Endothelial cell of hepatic sinusoid (primary cell): ENCODE measurements at regions not wholly inside any gene's neighbourhood (a gene's known extent, or its start where the extent isn't known, plus 50 kb on each side); places are given as distances from the start of the nearest gene placed in this dataset.
"Not testable (repeated sequence)": the region's sequence is repeated elsewhere in the genome, so short reads cannot be mapped to it uniquely, and the experiment has no call there.

Experiments used
- in situ Hi-C: cut with HindIII; loops from 2 replicates; pipeline ENCODE4 v1.10.0; 2017; ENCODE audit warnings: low sequenced_read_pairs

DNA sequence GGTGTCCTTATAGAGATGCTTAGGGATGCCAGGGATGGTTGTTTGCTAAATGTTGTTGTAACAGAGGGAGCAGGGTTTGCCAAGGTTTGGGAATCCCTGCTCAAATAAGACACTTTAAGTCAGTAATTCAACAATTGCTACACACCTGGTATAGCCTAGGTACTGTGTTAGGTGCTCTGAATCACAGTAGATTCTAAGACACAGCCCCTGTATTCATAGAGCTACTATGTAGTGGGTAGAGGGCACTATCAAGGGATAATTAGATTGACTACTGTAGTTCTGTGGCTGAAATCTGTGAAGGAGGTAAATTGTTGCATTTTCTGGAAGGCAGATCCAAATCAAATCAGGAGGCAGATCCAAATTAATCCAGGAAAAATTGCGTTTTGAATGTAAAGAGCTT, 149.2 kb downstream of the C12orf75 start:
- in situ Hi-C loops: loop anchor here (5.0 kb wide), 1 partner anchor 47 kb away; no protein-coding TSS in a partner anchor

DNA sequence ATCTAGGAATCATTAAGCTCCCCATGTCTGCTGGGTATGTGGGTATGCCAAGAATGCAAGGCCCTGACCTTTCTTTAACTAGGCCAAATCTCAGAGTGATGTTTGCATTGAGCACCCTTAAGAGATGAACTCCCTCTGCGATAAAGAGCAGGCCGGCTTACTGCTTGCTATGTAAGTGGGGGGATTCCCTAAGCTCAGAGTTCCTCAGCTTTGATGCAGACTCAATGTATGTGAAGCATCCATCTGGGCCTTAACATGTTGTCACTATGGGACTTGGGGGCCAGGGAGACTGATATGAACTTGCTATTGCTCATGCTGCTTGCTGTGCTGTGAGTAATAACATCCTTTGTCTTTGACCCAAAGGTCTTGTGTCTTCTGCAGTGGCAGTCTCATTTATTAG, 149.7 kb downstream of the C12orf75 start:
- in situ Hi-C loops: loop anchor here (5.0 kb wide), 1 partner anchor 48 kb away; no protein-coding TSS in a partner anchor

DNA sequence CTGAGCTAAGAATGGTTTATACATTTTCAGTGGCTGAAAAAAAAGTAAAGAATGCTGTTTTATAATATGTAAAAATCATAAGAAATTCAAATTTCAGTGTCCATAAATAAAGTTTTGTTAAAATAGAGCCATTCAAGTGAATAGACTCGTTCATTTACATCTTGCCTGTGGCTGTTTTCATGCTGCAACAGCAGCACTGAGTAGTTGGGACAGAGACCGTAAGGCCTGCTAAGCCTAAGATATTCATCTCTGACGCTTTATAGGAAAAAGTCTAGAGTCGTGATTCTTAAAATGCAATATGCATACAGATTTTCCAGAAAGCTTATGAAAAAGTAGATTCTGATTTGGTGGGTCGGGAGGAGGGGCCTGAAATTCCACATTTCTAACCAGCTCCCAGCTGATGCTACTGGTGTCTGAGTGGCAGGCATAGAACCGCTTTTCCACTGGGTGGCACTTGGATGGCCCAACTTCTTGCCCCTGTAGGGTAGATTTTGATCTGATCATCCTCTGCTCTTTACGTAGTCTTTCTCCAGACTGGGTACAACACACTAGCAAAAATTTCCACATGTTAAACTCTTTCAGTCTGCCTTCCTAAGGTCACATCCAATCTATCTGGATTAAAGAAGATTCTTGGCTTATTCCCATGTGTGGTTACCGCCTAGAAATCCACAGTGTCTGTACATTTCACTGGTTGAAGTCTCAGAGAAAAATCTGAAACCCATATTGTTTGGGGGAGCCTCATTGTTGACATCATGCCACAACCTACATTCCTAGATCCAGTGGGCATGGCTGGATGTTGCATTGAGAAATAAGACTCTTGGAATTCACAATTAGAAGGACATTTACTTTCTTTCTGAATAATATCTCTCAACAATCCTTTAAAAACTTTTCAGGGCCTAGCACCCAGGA, 151.2 kb downstream of the C12orf75 start:
- in situ Hi-C loops: loop anchor here (5.0 kb wide), 1 partner anchor 49 kb away; no protein-coding TSS in a partner anchor

DNA sequence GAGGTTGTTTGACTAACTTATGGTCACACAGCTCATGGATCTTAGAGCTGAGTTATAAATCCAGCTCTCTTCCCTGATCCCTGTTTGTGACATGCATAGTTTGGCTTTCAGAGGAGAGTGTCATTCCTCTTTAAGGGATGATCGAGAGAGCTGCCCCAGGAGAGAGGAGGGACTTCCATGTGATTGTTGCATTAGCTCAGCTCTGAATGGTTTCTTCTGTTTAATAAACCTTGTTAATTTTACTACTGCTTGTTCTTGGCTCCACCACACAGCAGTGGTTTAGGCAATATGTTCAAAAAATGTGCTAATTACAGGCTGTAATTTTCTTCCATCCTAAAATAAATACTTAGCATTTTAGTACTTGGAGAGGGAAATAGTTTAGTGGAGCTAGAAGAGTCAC, 152.5 kb downstream of the C12orf75 start:
- in situ Hi-C loops: loop anchor here (5.0 kb wide), 1 partner anchor 51 kb away; no protein-coding TSS in a partner anchor

DNA sequence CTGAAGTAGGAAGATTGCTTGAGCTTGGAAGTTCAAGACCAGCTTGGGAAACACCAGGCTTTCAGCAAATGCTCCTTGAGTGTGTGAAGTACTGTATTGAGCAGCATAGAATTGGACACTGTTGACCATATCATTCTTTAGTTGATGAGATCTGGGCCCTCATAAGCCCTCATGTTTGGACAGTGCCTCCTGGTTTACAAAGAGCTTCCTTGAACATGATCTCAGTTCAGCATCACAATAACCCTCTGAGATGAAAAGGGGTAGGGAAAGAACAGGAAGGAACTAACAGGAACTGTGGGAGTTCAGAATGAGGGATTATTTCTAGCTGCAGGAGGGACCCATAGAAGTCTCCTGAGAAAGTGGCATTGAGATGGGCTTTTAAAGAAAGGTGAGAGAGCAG, 153.2 kb downstream of the C12orf75 start:
- in situ Hi-C loops: loop anchor here (5.0 kb wide), 1 partner anchor 51 kb away; no protein-coding TSS in a partner anchor

DNA sequence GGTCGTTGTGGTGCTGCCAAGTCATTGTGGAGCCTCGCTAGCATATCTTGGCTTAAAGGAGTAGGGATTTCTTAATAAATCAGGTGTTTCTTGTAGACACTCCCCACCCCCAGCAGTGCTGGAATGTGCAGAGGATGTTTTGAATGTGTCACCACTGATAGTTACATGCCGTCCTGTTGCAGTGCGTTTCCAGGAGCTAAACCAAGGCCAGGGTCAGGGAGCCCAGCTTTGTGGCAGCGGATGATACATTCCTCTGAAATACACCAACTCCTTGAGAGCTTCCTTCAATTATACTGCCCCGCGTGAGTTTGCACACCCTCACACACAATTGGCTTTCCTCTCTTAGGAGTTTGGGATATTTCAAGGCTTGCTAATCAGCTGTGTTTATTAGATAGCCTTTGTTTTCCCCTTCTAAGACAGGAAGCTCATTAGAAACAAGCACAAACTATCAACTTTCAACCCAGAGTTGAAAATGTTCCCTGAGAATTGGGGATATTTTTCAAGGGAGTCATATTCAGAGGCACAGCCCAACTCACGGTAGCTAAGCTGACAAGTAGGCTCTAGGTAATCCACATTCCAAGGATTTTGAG, 154.9 kb downstream of the C12orf75 start:
- in situ Hi-C loops: no loop called here

DNA sequence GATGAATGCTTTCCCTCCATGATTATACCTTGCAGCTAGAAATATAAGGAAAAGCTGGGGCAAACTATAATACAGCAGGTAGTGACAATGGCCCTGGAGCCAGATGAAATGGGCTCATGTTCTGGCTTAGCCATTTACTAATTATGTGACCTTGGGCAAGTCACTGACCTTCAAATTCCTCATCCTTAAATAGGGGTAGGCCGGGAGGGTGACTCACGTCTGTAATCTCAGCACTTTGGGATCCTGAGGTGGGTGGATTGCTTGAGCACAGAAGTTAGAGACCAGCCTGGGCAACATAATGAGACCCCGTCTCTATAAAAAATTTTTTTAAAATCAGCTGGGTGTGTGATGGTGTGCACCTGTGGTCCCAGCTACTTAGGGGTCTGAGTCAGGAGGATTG, 155.4 kb downstream of the C12orf75 start:
- in situ Hi-C loops: no loop called here

DNA sequence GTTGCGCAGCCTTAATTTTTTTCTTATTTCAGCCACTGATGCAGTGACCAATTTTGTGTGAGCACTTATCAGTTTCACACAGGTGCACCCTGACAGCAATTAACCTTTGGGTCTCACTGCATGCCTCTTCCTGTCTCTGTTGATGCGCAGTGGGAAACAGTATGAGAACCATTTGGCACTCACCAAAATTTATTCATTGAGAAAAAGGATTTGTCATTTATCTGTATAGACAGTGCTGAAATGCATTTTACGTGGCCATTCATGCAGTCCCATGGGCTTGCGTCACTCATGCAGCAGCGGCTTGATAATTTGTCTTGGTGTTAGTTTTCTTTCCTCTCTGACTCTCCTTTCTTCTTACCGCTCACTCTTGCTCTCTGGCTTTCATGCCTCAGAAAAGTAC, 157.5 kb downstream of the C12orf75 start:
- in situ Hi-C loops: no loop called here

DNA sequence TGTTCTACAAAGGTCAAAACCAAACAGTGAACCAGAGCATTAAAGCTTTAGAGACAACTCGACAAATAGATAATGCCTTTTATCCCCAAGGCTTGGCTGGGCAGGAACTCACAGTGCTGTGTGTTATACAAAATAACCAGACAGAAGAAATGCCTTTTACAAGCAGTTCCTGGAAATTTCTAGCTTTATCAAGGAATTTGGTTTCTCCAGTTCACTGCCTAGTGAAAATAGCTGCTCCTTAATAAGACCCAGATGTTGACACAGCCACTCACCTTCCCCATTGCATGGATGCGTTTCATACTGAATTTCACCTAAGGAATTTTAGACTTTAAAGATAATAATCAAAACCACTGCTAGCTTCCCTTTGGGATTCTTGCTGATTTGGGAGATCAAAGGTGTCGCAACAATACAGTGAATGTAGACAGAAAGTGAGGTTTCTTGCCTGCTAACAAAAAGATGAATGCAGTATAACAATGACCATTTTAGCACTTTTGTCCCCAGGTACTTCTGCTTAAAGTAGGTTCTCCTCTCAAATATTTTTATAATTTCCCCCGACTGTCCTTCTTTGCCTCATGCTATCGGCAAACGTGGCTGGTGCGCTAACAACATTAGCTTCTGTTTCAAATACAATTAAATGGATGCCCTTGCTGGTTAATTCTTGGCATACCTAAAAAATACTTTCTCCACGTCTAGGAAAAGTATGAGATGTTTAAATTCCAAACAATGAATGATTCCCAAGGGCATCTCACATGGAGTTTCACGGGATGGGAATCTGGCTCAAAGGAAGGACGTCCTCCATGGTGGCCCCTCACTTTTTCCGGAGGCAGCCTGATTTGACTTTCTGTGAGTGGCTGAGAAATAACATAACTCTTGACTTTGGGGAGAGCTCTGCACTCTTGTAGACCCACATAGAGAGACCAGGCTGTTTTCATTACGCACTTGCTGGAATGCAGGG, 162.4 kb downstream of the C12orf75 start:
- in situ Hi-C loops: no loop called here

DNA sequence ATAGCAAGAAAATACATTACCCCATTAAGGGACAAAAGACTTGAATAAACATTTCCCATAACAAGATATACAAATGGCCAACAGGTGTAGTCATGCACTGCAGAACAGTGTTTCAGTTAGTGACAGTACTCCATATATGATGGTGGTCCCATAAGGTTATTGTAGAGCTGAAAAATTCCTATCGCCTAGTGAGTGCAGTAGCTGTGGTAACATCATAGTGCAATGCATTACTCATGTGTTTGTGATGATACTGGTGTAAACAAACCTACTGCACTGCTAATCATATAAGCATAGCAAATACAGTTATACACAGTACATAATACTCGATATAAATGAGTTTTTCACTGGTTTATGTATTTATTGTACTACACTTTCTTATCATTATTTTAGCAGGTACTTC, 168.7 kb downstream of the C12orf75 start:
- in situ Hi-C loops: no loop called here

DNA sequence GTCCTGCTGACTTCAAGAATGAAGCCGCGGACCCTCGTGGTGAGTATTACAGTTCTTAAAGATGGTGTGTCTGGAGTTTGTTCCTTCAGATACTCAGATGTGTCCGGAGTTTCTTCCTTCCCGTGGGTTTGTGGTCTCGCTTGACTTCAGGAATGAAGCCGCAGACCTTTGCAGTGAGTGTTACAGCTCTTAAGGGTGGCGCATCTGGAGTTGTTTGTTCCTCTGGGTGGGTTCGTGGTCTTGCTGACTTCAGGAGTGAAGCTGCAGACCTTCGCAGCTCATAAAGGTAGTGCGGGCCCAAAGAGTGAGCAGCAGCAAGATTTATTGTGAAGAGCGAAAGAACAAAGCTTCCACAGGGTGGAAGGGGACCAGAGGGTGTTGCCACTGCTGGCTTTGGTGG, 170.2 kb downstream of the C12orf75 start:
- in situ Hi-C loops: not testable (repeated sequence)

DNA sequence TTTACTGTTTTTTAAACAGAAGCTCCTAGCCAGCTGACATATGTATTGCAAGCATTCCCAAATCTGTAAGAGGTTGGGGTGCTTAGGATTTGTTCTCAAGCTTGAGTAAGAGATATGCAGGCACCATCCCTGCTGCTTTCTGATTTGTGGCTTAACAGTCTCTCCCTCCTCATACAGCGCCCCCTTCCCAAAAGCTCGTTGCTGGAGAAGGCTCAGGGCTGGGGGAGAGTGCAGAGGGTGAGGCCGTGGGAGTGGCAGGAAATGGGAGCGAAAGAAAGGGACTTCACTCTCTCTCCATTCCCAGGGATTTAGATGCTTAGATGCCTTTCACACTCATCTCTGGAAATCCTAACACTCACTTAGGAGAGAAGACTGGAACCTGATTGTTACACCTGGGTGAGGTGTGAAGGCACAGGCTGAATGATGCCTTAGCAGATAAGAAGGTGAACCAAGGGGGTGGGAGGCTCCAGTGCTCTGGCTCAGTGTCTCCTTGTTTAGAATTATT, 172.0 kb downstream of the C12orf75 start:
- in situ Hi-C loops: no loop called here

DNA sequence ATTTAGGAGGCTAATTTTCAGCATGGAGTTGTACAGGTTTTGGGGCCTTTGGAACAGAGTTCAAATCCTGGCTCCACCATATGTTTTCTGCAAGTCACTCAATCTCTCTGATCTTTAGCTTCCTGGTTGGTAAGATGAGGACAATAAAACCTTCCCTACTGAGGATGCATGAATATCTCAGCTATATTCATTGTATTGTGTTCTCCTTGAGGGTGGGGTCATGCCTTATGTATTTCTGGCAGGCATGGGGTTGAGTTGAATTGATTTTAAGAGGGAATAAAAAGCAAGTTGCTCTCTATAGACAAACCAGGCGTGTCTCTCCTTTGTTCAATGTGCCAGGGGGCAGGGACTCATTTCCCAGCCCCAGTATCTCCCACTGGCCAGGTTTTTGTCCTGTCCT, 173.1 kb downstream of the C12orf75 start:
- in situ Hi-C loops: no loop called here

DNA sequence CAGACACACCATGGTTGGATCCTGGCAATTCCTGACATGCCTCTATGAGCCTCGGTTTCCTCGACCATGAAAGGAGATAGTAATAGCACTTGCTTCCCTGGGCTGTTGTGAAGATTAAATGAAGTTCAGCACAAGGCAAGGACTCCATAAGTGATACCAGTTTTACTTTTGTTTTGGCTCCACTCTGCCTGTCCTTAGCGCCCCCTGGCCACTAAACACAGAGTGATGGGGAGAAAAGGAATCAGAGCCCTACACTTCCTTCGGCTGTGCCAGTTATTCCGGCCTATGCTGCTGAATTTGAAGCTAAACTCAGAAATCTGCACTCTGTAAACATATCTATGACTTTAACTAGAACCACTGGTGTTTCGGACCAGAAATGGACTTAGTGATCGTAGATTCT, 173.8 kb downstream of the C12orf75 start:
- in situ Hi-C loops: no loop called here

DNA sequence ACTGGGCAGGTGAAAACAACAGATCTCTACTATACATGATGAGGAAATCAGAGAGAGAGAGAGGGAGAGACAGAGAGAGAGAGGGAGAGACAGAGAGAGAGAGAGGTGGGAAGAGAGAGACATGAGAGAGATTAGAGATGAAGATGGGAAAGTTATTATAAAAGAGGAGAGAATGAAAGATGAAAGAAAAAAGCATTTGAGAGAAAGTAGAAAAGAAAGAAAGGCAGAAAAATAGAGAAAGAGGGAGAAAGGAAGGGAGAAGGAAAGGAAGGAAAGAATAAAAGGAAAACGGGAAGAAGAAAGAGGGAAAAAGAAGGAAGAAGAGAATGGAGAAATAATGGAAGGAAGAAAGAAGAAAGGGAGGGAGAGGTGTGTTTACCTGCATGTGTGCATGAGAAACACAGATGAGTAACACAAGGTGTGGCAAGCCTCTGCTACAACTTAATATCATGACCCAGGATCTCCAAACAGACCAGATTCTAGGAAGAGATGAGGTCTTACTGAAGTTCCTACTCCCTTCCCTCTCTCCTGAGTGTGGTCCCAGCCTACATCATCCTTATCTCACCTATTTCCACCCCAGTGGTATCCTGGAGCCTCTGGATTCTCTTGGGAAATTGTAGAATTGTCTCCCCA, 176.3 kb downstream of the C12orf75 start:
- in situ Hi-C loops: no loop called here

DNA sequence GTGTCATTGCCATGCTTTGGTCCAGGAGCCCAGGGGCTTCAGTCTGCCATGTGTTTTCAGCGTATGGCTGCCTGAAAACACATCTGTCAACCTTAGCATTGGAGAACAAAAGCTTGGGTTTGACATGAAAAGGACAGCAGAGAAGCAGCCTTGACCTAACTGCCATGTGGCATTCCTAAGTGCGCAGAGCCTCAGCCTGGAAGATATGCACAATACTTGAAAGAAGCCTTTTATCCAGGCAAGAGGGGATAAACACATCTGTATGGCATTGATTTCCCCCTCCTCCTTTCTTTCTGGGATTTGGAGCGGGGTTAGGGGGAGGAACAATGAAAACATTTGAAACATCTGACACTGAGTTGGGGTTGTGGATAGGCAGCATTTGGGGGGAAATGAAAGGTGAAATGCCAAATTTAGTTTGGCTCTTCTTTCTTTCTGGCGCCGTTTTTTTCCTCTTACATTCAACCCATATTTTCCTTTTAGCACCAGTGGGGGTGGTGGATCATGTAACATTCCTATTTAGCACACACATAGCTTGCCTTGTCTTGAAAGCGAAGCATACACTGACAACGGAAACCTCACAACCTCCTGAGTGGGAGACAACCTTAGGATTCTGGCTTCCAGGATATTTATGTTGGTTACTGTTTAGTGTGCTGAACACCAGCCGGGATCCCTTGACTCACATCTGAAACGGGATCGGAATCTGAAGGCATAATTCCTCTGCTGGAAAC, 177.0 kb downstream of the C12orf75 start:
- in situ Hi-C loops: no loop called here

DNA sequence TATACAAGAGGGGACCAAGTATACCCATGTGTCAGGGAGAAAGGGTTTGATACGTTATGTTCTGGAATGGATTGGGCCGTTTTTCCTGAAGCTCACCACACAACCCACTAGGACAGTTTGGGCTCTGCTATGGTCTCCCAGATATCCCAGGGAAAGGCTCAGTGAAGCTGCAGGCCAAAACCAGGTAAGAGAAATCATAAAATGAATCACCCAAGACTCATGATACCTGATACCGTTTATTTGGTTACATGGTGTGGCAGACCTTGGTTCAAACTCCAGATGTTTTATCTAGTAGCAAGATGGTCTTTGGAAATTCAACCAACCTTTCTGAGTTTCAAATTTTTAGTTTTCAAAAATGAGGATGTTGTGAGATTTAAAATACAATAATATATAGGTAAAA, 177.6 kb downstream of the C12orf75 start:
- in situ Hi-C loops: no loop called here

DNA sequence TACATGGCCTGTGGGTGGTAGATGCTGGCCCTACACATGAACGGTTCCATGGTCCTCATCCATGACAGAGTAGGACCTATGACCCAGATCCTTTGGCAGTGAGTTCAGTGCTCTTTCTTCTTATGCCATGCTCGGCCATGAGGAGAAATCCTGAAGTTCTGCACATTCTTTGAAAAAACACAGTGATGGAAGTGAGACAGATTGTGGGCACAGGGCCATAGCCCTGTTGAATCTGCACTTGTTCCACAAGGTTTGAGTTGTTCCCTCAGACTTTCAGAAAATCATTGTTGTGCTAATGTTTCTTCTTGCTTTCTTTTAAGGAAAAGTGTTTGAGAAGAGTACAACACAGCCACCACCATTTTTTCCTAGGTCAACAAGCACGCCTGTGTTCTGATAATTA, 180.0 kb downstream of the C12orf75 start:
- in situ Hi-C loops: no loop called here

DNA sequence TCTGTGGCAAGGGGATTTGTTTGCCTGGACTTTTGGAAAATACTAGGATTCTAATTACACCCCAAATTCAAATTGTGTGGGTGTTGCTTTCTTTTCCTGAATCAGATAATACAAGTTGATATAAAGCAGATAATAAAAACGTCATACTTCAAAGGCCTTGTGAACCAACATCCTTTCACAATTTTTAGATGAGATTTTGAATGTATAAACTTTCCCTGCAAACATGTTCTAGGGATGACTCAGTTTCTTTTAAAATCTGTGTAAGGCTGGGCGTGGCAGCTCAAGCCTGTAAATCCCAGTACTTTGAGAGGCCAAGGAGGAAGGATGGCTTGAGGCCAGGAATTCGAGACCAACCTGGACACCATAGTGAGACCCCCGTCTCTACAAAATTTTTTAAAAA, 182.4 kb downstream of the C12orf75 start:
- in situ Hi-C loops: not testable (repeated sequence)
